ENCODE measurements at regions not wholly inside any gene's neighbourhood (a gene's known extent, or its start where the extent isn't known, plus 50 kb on each side); places are given as distances from the start of the nearest gene placed in this dataset.

DNA sequence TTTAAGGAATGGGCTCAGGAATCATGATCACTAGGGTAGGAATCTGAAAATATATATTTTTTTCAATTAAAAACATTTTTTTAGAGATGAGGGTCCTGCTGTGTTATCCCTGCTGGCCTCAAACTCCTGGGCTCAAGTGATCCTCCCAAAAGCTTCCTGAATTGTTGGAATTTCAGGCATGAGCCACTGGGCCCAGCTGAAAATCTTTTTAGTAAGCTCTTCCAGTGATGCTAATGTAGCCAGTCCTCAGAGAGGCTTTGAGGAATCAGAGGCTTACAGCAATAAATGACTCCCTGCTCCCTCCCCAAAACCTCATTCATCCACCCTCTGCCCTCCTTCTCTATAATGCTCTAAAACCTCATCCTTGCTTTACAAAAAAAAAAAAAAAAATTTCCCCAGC lies 129.5 kb downstream of the ZIC3 start:
- TF ChIP-seq CTCF (IDR thresholded peaks at IDR 0.05; ENCODE audit: low read depth, low read length) = no peak
- no peak for TF ChIP-seq POLR2A (IDR thresholded peaks at IDR 0.05; ENCODE audit: extremely low read depth, insufficient read length)
- TF ChIP-seq MYC (IDR thresholded peaks at IDR 0.05; ENCODE audit: low read depth, low read length) = no peak
- TF ChIP-seq, protein P1, sequence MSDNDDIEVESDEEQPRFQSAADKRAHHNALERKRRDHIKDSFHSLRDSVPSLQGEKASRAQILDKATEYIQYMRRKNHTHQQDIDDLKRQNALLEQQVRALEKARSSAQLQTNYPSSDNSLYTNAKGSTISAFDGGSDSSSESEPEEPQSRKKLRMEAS (IDR thresholded peaks at IDR 0.05; ENCODE audit: low read depth, low read length) = no peak
- no peak for DNase-seq (ENCODE audit: low read depth)
- no peak overlapping the region for H3K4me3 ChIP-seq (ENCODE audit: low read depth, low read length)

DNA sequence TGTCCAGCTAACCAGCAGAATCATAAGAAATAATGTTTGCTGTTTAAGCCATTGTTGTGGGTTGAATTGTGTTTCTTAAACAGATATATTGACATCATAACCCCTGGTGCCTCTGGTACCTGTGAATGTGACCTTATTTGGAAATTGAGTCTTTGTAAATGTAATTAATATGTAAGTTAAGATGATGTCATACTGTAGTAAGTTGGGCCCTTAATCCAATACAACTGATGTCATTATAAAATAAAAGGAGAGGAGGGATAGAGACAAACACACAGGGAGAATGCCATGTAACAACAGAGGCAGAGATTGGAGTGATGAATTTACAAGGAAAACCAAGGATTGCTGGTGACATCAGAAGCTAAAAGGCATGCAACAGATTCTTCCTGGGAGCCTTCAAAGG lies 141.4 kb downstream of the ZIC3 start:
- no peak overlapping the region for H3K4me3 ChIP-seq (ENCODE audit: low read depth, low read length)
- TF ChIP-seq CTCF (IDR thresholded peaks at IDR 0.05; ENCODE audit: low read depth, low read length) = no peak
- no peak for TF ChIP-seq POLR2A (IDR thresholded peaks at IDR 0.05; ENCODE audit: extremely low read depth, insufficient read length)
- TF ChIP-seq MYC (IDR thresholded peaks at IDR 0.05; ENCODE audit: low read depth, low read length) = no peak
- TF ChIP-seq, protein P1 (IDR thresholded peaks at IDR 0.05; ENCODE audit: low read depth, low read length) = no peak
- DNase-seq (ENCODE audit: low read depth) = no peak

DNA sequence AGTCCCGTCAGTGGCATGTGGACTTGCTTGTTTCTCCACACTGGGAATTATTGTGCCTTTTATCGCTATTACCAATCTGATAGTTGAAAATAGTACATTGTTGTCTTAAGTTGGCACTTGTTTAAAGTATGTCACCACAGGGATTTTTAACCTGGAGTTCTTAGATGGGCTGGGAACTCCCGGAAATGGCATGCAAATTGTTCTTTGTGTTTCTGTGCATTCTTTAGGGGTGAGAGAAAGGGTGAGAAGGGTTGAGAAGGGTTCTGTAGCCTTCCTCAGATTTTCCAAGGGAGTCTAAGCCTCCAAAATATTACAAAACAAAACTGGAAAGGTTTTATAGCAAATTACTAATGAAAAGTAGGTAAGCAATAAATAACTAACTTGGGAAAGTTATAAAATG lies 176.9 kb downstream of the ZIC3 start:
- DNase-seq (ENCODE audit: low read depth) = no peak
- TF ChIP-seq, protein P1 (IDR thresholded peaks at IDR 0.05; ENCODE audit: low read depth, low read length) = no peak
- TF ChIP-seq POLR2A (IDR thresholded peaks at IDR 0.05; ENCODE audit: extremely low read depth, insufficient read length) (no peak), MYC (IDR thresholded peaks at IDR 0.05; ENCODE audit: low read depth, low read length) (no peak), CTCF (IDR thresholded peaks at IDR 0.05; ENCODE audit: low read depth, low read length) (no peak)
- no peak overlapping the region for H3K4me3 ChIP-seq (ENCODE audit: low read depth, low read length)

GRCh38 chrX:137743414-137743813 lies 177.5 kb downstream of the ZIC3 start:
- TF ChIP-seq CTCF (IDR thresholded peaks at IDR 0.05; ENCODE audit: low read depth, low read length) = no peak
- no peak for TF ChIP-seq POLR2A (IDR thresholded peaks at IDR 0.05; ENCODE audit: extremely low read depth, insufficient read length)
- H3K4me3 ChIP-seq (ENCODE audit: low read depth, low read length) = no peak overlapping the region
- no peak for DNase-seq (ENCODE audit: low read depth)

DNA sequence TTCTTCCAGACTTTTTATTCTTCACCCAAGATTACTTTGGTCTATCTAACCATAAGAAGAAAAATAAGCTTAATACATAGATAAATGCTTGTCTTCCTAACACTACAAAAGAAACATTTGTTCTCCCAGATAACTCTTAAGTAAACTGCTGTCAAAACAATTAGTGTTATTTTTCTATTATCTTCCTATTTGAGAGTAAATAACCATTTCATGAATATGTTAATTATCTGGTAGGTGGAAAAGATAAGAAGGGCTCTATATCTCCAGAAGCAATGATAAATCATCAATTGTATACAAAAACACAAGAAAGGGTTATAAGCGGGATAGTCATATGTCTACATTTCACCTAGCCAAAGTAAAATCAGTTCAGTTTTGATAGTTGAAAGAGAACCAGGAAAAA lies 180.4 kb downstream of the ZIC3 start:
- H3K4me3 ChIP-seq (ENCODE audit: low read depth, low read length) = no peak overlapping the region
- DNase-seq (ENCODE audit: low read depth) = no peak
- TF ChIP-seq POLR2A (IDR thresholded peaks at IDR 0.05; ENCODE audit: extremely low read depth, insufficient read length) (no peak), CTCF (IDR thresholded peaks at IDR 0.05; ENCODE audit: low read depth, low read length) (no peak), MYC (IDR thresholded peaks at IDR 0.05; ENCODE audit: low read depth, low read length) (no peak)
- TF ChIP-seq, protein P1 (IDR thresholded peaks at IDR 0.05; ENCODE audit: low read depth, low read length) = no peak

Measured in NB4 (cell line).